ENCODE measurements at regions not wholly inside any gene's neighbourhood (a gene's known extent, or its start where the extent isn't known, plus 50 kb on each side); places are given as distances from the start of the nearest gene placed in this dataset.
A peak's percentile ranks its signal among the peaks of the same experiment; 100 is the strongest.
"Not testable (repeated sequence)": the region's sequence is repeated elsewhere in the genome, so short reads cannot be mapped to it uniquely, and the experiment has no call there.

GRCh38 chr2:57693965-57694364, 352.6 kb upstream of the VRK2 start:
- no peak for DNase-seq

- no peak for DNase-seq
Observed at GRCh38 chr2:57696016-57696415, 350.6 kb upstream of the VRK2 start.

- DNase-seq, result no peak
Observed at GRCh38 chr2:57698392-57698791, 348.2 kb upstream of the VRK2 start.

- no peak for DNase-seq
Observed at GRCh38 chr2:57698935-57699449, 347.6 kb upstream of the VRK2 start.

GRCh38 chr2:57701391-57701791, 345.2 kb upstream of the VRK2 start:
- no peak for DNase-seq

GRCh38 chr2:57703407-57703806, 343.2 kb upstream of the VRK2 start:
- DNase-seq, result no peak

GRCh38 chr2:57707794-57708193, 338.8 kb upstream of the VRK2 start:
- DNase-seq, result not testable (repeated sequence)

- DNase-seq, result no peak
Observed at GRCh38 chr2:57711991-57712390, 334.6 kb upstream of the VRK2 start.

- DNase-seq, result peak in 39 of 51 donors; percentile 0 to 65 (median 16)
Observed at GRCh38 chr2:57720728-57721627, 325.6 kb upstream of the VRK2 start.

- DNase-seq, result no peak
Observed at GRCh38 chr2:57725337-57725947, 321.2 kb upstream of the VRK2 start.

GRCh38 chr2:57726294-57726693, 320.3 kb upstream of the VRK2 start:
- DNase-seq, result no peak

- DNase-seq, result no peak
Observed at GRCh38 chr2:57728691-57729090, 317.9 kb upstream of the VRK2 start.

GRCh38 chr2:57733956-57734355, 312.6 kb upstream of the VRK2 start:
- DNase-seq, result no peak

GRCh38 chr2:57740891-57741290, 305.7 kb upstream of the VRK2 start:
- no peak for DNase-seq

GRCh38 chr2:57753636-57754035, 293.0 kb upstream of the VRK2 start:
- no peak for DNase-seq

GRCh38 chr2:57758686-57759085, 287.9 kb upstream of the VRK2 start:
- DNase-seq, result no peak

- DNase-seq, result peak in 1 of 51 donors; percentile 12
Observed at GRCh38 chr2:57759131-57759530, 287.5 kb upstream of the VRK2 start.

- DNase-seq, result peak; percentile 39 to 95 (median 83)
Observed at GRCh38 chr2:57759822-57760300, 286.7 kb upstream of the VRK2 start.

GRCh38 chr2:57760381-57760801, 286.2 kb upstream of the VRK2 start:
- DNase-seq, result peak in 8 of 51 donors; percentile 2 to 64 (median 11)

GRCh38 chr2:57776916-57777315, 269.7 kb upstream of the VRK2 start:
- DNase-seq, result no peak

- DNase-seq, result no peak
Observed at GRCh38 chr2:57782587-57782986, 264.0 kb upstream of the VRK2 start.

GRCh38 chr2:57793310-57793709, 253.3 kb upstream of the VRK2 start:
- no peak for DNase-seq

- no peak for DNase-seq
Observed at GRCh38 chr2:57796527-57796926, 250.1 kb upstream of the VRK2 start.

All from hypothalamus (tissue), 51 donors.